ENCODE measurements at regions not wholly inside any gene's neighbourhood (a gene's known extent, or its start where the extent isn't known, plus 50 kb on each side); places are given as distances from the start of the nearest gene placed in this dataset.

DNA sequence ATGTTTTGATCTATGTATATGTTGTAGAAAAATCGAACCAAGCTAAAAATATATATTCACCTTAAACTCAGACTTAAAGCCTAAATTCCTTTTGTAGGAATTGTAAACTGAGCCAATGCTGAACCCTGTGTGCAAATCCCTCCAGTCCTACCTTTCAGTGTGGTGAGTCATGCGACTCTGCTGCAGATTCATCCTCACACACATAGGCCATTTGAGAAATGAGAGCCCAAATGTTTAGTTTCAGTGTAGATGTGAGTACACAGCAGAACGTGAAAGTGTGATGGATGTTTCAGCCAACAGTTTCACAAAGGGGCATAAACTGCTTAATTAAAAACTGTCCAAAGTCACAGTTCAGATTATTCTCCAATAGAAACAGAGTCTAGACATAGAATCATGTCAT is 193.2 kb downstream of the CDH19 start:
- TF ChIP-seq CTCF (conservative IDR thresholded peaks at IDR 0.05 in 1 of 2, IDR thresholded peaks at IDR 0.05 in 1 of 2; ENCODE audit: extremely low read depth in 1 of 2, insufficient read depth in 1 of 2, low read depth in 1 of 2, low read length in 2 of 2) (no peak), EZH2 (IDR thresholded peaks at IDR 0.05; ENCODE audit: borderline replicate concordance, low read length) (no peak)

All from mammary epithelial cell (primary cell).